GM21528 (cell line): ENCODE measurements at regions not wholly inside any gene's neighbourhood (a gene's known extent, or its start where the extent isn't known, plus 50 kb on each side); places are given as distances from the start of the nearest gene placed in this dataset.

Experiments used
- ATAC-seq: cut with Tn5 transposase; IDR thresholded peaks from one replicate; pipeline ENCODE4 v1.9.1; 2021; ENCODE audit warnings: mild to moderate bottlenecking, moderate library complexity; ENCODE audit not compliant: unreplicated experiment, low FRiP score

DNA sequence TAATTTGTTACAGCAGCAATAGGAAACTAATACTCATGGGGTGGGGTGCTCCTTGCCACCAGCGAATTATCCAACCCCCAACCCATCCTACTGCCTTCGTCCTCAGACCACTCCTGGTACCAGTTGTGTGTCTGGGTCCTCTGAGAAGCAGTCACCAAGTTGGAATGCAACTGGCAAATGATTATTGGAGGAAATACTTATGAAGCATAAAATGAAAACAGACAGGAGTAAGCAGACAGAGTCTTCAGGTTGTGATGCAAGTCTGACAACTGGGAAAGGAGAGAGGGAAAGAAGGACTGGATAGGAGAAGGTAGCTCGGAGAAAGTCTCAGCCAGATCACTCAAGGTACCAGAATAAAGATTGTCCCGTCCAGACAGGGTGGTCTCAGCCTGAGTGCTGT, 181.1 kb upstream of the ARID2 start:
- no peak for ATAC-seq

DNA sequence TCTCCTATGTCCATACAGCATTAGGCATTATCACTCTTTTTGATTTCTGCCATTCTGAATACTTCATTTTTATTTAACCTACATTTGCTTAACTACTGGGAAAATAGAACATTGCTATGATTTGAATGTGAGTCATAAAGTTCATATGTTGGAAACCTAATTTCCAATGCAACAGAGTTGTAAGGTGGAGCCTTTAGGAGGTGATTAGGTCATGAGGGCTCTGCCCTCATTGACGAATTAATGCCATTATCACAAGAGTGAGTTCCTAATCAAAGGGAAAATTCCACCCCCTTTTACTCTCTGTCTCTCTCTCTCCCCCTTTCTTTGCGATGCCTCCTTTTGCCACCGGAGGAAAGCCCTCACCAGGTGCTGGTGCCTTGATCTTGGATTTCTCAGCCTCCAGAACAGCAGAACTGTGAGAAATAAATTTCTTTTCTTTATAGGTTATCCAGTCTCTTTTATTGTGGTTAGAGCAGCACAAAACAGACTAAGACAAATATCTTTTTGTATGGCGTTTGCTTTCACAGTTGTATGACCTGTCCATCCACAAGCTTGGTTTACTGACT, 180.1 kb upstream of the ARID2 start:
- ATAC-seq: no peak

DNA sequence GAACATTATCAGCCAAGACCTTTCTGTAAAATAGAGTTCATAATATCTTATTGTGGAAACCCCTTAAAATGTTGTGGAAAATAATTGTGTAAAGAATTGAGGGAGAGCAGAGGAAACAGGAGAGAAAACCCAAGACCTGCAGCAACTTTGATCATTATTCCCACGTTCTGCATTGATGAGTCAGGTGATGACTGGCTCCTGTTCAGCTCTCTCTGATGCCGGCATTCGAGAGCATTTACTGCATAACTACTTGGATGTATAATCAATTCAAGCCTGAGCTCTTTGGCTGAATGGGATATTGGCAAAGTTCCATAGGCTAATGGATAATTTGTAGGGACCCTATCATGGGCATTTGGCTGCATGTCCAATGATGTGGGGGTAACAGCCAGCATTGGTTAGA, 176.3 kb upstream of the ARID2 start:
- no peak for ATAC-seq

DNA sequence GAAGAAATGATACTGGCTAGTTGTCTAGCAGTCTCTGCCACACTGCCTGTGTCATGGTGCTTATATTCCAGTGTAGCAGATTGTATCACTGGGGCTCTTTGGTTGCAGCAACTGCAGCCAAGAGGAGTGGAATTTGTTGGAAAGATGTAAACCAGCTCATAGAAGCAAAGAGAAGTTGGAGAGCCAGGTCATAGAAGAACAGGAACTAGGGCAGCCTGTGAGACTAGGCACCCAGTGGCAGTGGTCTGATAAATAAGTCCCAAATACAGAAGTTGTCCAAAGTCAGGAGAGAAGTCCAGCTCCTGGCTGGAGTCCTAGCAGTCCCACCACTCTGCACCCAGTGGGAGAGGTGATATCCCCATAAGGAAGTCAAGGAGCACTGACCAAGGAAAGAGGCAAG, 172.5 kb upstream of the ARID2 start:
- ATAC-seq: no peak

DNA sequence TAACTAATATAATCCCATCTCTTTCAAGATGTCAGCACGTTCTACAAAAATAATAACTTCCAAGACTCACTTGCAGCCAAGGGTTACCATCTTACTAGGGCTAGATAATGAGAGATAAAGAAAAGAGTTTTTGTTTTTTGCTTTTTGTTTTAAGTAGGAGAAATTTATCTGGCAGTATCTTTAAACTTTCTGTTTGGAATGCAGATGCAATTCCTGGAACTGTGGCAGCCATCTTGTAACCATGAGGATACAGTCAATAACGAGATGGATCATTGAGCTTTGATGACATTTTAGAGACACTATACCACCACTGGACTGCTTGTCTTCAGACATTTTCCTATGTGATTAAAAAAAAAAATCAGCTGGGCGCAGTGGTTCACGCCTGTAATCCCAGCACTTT, 171.2 kb upstream of the ARID2 start:
- no peak for ATAC-seq

DNA sequence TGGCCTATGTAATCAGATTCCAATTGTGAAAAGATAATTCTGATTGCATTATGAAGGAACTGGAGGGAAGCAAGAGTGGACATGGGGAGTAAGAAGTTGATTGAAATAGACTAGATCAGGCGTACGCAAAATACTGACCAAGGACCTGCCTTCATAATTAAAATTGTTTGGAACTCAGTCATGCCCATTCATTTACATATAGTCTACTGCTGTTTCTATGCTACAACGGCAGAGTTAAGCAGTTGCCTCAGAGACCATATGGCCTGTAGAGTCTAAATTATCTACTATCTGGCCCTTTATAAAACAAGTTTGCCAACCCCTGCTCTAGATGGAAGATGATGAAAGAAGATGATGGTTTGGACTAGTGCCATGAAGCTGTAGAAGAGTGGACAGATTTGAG, 170.0 kb upstream of the ARID2 start:
- ATAC-seq: no peak

DNA sequence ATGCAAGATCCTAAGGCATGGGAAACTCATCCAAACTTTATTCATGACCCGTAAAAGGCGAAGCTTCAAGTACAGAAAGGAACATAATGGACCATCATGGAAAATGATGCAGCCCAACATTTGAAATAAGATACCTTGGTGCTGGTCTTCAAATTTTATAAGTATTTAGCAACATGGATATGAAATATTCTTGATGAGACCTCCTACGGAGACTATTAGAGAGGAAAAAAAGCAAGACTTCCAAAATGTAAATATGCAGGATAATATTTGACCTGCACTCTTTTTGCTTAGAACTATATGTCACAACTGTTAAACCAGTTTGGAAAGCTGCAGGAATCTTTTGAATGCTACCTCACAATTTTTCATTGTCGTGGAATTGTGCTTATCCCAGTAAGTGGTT, 168.8 kb upstream of the ARID2 start:
- ATAC-seq: no peak

DNA sequence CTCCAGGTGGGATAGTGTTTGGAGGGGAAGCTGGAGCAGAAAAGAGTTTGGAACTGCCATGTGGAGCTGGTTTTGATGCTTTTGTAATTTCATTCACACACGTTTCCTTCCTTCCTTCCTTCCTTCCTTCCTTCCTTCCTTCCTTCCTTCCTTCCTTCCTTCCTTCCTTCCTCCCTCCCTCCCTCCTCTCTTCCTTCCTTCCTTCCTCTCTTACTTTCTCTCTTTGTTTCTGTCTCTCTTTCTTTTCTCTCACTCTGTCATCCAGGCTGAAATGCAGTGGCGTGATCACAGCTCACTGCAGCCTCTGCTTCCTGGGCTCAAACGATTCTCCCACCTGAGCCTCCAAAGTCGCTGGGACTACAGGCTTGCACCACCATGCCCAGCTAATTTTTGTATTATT, 168.0 kb upstream of the ARID2 start:
- ATAC-seq: no peak

DNA sequence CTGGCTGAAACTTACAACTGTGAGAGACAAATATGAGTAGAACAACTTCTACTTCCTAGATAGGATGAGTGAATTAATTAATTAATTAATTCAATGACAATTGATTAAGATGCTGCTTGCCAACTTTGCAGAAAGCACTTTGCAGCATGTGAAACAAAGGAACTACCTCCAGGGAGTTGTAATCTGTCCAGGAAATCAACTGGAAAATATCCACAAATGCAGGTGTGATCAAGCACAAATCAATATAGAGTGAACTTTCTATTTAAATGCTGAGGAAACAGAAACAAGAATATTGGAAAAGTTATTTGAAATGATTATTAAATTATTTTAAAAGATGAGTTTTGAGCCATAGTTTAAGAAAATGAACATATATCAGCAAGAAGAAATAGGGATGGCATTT, 163.9 kb upstream of the ARID2 start:
- no peak for ATAC-seq

DNA sequence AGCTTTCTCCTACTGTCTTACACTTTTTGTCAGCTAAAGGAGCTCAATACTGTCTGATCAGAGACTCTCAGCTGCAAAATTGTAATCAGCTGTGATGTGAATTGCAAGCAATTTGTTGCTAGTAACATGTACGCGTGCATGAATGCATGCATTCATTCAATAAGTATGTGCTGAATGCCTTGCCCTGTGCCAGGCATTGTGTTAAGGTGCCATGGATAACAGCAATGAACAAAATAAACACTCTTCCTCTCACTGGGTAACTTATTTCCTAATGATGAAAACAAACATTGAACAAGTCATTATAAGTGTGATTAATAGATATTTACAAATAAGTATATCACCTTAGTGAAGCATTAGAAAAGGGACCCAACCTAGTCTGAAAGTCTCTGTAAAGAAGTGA, 163.2 kb upstream of the ARID2 start:
- ATAC-seq: no peak

DNA sequence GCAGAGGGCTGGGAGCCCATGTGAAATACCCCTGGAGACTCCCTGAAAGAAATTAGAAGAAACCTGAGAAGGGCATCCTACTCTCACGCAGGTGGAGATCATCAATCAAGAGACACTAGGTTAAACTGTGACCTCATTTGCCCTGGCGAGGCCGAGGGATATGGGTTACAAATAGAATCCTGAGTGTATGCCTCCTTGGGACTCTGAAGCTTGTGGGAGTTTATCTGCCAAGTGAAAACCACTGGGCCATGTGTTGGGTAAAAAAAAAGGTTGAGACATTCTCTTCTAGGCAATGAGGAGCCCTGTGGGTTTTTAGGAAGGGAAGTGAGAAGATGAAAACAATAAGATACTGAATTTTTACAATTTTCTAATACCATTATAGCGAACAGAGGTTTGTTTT, 160.7 kb upstream of the ARID2 start:
- ATAC-seq: no peak

DNA sequence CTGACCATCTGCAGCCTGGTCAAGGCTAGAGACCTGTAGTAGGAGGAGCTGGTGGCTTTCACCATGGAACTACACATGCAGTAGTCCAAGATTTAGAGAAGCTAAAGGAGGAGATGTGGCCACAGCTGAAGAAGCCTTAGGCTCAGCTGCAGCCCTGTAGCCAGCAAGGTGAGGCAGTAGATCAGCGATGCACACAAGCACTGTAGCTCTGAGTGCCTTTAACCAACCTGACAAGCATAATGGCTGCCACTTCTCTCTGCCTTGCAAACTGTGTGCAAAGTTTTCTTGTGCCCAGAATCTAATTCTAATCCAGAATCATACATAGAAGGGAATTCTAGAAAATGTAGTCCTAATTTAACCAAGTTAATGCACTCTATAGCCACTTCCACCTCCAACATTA, 159.0 kb upstream of the ARID2 start:
- no peak for ATAC-seq

DNA sequence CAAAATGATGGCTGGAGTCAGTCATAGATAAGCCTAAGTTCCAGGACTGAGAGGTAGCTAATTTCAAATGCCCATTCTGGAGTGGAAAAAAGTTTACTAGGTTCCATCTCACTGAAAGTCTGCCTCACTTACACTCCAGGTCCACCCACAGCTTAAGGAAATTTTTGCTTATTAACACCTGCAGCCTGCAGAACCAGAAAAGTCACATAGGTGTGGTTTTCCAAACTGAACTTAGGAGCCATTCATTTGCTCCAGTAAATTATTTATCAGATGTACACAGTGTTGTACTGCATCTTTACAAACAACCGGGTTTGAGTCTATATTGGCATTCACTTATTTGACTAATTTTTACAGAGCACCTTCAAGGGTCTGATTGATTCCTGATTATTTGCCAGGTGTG, 157.4 kb upstream of the ARID2 start:
- no peak for ATAC-seq

DNA sequence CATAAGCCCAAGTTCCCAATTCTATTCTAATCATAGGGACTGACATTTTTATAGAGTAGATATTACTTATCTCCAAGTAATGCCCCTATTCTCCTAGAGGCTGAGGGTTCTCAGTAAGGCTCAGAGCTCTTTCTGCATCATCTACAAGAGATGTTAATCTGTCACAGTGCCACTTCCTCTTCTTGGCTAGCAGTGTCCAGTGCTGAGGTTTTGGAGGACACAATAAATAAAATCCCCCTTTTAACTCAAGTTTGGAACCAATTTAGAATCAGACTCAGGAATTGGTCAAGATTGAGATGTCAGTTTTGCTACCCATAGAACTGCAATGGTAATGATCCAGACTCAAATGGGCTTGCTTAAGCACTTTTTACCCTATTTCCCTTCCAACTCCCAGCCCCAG, 154.1 kb upstream of the ARID2 start:
- no peak for ATAC-seq

DNA sequence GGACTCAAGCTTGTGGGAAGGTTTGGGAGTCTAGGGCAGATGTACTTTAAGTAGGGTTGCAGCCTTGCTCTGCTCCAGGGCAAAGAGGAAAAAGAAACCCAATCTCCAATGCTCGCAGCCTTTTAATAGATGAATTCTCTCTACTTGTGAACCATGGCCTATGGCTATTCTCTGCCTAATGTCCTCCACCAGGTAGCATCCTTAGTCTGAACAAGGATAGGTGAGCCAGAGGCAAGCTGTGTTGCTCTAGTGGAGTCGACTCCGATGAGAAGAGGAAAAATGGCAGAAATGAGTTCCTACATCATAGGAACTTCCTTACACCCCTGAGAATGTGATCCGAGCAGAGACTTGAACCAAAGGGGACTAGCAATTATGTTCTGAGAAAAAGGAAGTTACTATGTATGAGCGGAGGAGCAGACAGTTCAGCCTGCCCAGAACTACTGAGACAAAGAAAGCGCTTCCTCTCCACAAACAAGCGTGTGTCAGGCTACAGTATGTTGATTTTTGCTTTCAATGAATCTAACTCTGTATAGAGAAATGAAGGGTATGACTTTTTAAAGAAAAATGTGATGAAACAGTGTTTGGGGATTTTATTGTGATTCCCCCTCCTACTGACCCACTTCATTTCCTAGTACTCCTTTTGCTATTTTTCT, 153.6 kb upstream of the ARID2 start:
- peak; percentile 66 for ATAC-seq

DNA sequence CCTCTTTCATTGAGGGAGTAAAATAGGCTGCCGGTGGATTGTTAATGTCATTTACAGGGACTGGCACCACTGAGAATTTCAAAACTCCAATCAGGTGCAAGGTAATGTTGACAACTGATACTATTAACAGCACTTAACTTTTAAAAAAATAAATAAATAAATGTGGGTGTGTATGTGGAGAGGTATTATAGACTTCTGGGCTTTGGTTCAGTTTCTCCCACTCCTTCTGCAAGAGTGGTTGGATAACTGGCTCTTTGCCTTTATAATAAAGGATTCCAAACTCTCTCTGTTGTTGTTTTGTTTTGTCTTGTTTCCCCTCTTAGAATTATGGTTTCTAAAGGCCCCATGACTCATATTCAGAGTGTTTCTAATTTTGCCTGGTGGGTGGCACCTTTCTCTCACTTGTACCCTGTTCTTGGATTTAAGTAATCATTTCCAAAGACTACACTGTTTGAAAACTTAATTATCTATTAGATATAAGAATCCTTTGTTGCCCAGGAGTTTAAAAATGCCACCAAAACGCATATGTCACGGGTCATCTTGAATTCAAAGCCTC, 151.6 kb upstream of the ARID2 start:
- ATAC-seq: no peak

DNA sequence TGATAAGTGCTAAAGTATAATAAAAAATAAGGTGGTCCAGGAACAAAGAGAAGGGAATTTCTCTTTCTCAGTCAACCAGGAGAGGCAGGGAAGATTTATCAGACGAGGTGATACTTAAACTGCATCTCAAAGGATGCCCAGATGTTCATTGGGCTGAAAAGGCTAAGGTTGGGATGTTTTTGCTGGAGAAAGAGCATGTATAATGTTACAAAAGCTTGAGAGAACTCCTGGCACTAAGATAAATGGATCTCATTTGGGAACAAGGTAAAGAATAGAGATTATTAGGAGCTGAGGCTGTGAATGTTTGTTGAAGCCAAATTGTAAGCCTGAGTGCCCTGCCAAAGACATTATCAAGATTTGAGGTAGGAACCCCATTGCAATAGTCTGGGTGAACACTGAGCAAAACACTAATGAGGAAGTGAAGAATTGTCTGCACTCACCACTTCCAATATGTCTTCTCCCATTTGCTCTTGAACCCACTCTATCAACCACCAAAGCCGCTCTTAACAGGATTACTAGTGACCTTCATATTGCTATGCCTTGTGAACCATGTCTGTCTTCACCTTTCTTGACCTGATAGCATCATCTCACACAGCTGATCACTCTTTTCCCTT, 149.0 kb upstream of the ARID2 start:
- no peak for ATAC-seq

DNA sequence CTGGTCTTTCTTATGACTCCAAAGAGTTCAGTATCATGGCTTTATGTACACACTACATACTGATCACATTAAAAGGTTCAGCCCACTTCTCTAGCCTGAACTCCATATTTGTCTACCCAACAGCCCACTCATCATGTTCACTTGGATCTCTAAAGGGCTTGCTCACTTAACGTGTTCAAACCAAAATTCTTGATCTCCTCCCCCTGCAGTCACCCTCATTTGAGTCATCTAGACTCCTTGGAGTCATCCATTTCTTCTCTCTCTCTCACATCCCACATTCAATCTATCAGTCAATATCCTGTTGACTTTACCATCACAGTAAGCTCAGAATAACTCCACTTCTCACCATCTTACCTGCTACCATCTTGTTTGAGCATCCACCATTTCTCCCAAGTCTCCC, 148.4 kb upstream of the ARID2 start:
- ATAC-seq: no peak

DNA sequence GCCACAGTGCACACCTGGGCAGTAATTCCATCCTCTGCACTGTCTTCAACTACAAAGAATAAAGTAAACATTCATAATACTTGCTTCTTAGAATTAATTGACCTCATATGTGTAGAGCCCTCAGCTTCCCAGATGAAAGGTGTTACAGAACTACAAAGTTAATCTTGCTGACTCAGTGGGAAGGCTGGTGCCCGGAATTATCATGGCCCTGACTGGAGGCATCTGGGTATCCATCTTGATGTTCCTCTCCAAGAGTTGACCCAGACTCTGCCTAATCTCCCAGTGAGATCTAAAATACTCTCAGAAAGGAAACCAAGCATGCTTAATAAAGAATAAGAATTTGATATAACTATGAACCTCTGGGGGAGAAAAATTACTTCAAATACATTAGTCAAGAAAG, 147.0 kb upstream of the ARID2 start:
- no peak for ATAC-seq

DNA sequence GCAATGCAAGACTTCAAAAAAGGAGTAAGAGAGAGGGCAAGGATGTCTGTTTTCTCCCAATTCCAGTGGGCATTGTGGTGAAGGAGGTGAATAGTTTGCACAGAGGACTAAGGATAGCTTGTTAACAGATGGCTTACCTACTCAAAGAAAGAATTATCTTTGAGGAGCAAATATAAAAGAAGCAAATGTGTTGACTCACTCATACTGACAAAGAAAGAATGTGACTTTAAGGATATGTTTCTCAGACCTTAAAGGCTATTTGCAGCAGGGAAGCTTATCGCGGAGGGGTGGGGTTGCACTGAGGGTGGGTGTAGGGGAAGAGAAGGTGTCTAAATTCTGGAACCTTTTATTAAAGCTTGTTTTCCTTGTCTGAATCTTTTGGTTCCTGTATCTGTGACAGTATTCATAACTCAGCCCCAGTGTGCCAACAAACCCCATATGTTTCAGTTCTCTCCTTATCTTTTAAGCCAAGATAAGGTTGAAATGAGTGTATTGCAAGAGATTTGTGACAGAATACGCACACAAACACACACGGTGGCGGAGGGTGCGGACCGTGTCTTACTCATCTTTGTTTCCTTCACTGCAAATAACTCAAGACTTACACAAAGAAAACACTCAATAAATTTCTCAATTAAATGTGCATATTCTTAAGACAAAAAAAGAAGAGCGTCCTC, 146.4 kb upstream of the ARID2 start:
- no peak for ATAC-seq

DNA sequence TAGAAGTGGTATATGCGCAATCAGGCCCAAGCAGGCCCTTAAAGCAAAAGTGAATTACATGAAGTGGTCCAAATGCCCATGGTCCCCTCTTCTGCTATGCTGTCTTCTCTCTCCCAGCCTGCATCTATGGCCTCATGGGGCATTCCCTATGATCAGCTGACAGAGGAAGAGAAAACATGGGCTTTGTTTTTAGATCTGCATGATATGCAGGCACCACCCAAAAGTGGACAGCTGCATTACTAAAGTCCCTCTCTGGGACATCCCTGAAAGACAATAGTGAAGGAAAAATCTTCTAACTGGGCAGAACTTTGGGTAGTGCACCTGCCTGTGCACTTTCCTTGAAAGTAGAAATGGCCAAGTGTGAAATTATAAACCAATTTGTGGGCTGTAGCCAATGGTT, 145.2 kb upstream of the ARID2 start:
- no peak for ATAC-seq
